ENCODE measurements at regions not wholly inside any gene's neighbourhood (a gene's known extent, or its start where the extent isn't known, plus 50 kb on each side); places are given as distances from the start of the nearest gene placed in this dataset.
"Not testable (repeated sequence)": the region's sequence is repeated elsewhere in the genome, so short reads cannot be mapped to it uniquely, and the experiment has no call there.

- ChIA-PET CTCF (no interaction called here), POLR2A (no interaction called here)
- no peak for TF ChIP-seq CTCF (IDR thresholded peaks at IDR 0.05; ENCODE audit: insufficient read depth, low read depth, low read length)
- H3K36me3 ChIP-seq (ENCODE audit: control insufficient read depth, insufficient read depth, low read length), result no peaks in the 10 kb centered on the region
- DNase-seq (ENCODE audit: low read depth), result no peak
- H3K27me3 ChIP-seq (ENCODE audit: control insufficient read depth, insufficient read depth, low read length), result no peaks in the 10 kb centered on the region
- no peak overlapping the region for H3K4me3 ChIP-seq (ENCODE audit: low read depth, low read length)
Measured at GRCh38 chr10:84596585-84596984, 268.2 kb downstream of the CCSER2 start.

GRCh38 chr10:84599254-84599653 lies 270.9 kb downstream of the CCSER2 start:
- Histone ChIP-seq H3K36me3 (ENCODE audit: control insufficient read depth, insufficient read depth, low read length) (no peaks in the 10 kb centered on the region), H3K4me3 (ENCODE audit: low read depth, low read length) (no peak overlapping the region), H3K27me3 (ENCODE audit: control insufficient read depth, insufficient read depth, low read length) (no peaks in the 10 kb centered on the region)
- TF ChIP-seq CTCF (IDR thresholded peaks at IDR 0.05; ENCODE audit: insufficient read depth, low read depth, low read length), result no peak
- no peak for DNase-seq (ENCODE audit: low read depth)
- CTCF ChIA-PET, result no interaction called here
- POLR2A ChIA-PET, result no interaction called here

GRCh38 chr10:84600947-84601346 lies 272.6 kb downstream of the CCSER2 start:
- POLR2A ChIA-PET, result no interaction called here
- CTCF ChIA-PET, result no interaction called here
- no peak for TF ChIP-seq CTCF (IDR thresholded peaks at IDR 0.05; ENCODE audit: insufficient read depth, low read depth, low read length)
- no peaks in the 10 kb centered on the region for H3K27me3 ChIP-seq (ENCODE audit: control insufficient read depth, insufficient read depth, low read length)
- DNase-seq (ENCODE audit: low read depth), result no peak
- no peak overlapping the region for H3K4me3 ChIP-seq (ENCODE audit: low read depth, low read length)
- no peaks in the 10 kb centered on the region for H3K36me3 ChIP-seq (ENCODE audit: control insufficient read depth, insufficient read depth, low read length)

GRCh38 chr10:84602543-84602942 lies 274.2 kb downstream of the CCSER2 start:
- H3K36me3 ChIP-seq (ENCODE audit: control insufficient read depth, insufficient read depth, low read length); H3K27me3 ChIP-seq (ENCODE audit: control insufficient read depth, insufficient read depth, low read length); POLR2A ChIA-PET; DNase-seq (ENCODE audit: low read depth); H3K4me3 ChIP-seq (ENCODE audit: low read depth, low read length); CTCF ChIA-PET: not testable (repeated sequence)

- no peak overlapping the region for H3K4me3 ChIP-seq (ENCODE audit: low read depth, low read length)
- H3K36me3 ChIP-seq (ENCODE audit: control insufficient read depth, insufficient read depth, low read length), result no peaks in the 10 kb centered on the region
- H3K27me3 ChIP-seq (ENCODE audit: control insufficient read depth, insufficient read depth, low read length), result no peaks in the 10 kb centered on the region
- no peak for DNase-seq (ENCODE audit: low read depth)
- TF ChIP-seq CTCF (IDR thresholded peaks at IDR 0.05; ENCODE audit: insufficient read depth, low read depth, low read length), result no peak
- POLR2A ChIA-PET, result no interaction called here
- CTCF ChIA-PET, result interaction anchor here (0.6 kb wide), 1 partner anchor 62 kb away, joined by 3 read pairs; no protein-coding TSS in a partner anchor
Measured at GRCh38 chr10:84603971-84604370, 275.6 kb downstream of the CCSER2 start.

DNA sequence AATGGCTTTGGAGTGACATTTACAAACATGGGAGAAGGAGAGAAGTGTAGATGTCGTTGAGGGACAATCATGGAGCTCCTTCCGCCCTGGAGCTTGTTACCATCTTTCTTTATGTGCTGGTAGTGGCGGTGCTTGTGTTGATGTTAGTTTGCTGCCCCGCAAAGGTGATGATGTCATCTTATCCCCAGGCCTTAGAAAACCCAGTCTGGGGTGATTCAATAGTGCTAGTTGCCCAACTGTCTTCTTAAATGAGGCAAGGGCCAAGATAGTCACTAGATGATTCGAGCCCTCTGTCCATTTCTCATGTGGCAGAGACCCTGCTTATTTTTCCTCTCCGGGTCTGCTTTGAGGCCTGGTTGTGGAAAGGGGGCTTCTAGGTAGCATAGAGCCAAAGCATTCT lies 277.4 kb downstream of the CCSER2 start:
- H3K27me3 ChIP-seq (ENCODE audit: control insufficient read depth, insufficient read depth, low read length), result no peaks in the 10 kb centered on the region
- ChIA-PET POLR2A (no interaction called here), CTCF (no interaction called here)
- no peak for DNase-seq (ENCODE audit: low read depth)
- H3K36me3 ChIP-seq (ENCODE audit: control insufficient read depth, insufficient read depth, low read length), result no peaks in the 10 kb centered on the region
- TF ChIP-seq CTCF (IDR thresholded peaks at IDR 0.05; ENCODE audit: insufficient read depth, low read depth, low read length), result no peak
- H3K4me3 ChIP-seq (ENCODE audit: low read depth, low read length), result no peak overlapping the region
